Choroid plexus epithelial cell (primary cell): ENCODE measurements at regions not wholly inside any gene's neighbourhood (a gene's known extent, or its start where the extent isn't known, plus 50 kb on each side); places are given as distances from the start of the nearest gene placed in this dataset.

Experiments
- DNase-seq: peaks from one replicate; pipeline ENCODE4 v3.0.0-alpha.2; 2010; ENCODE audit warnings: low read depth
- H3K4me3 ChIP-seq: 2 replicates; pipeline ENCODE4 v1.5.1; 2011; ENCODE audit warnings: low read depth, mild to moderate bottlenecking, control low read depth, low read length, moderate library complexity
- TF ChIP-seq, protein P1 (sequence below): conservative IDR thresholded peaks from 2 replicates; pipeline ENCODE4 v1.5.1; 2011; ENCODE audit warnings: low read depth, mild to moderate bottlenecking, control low read depth, inconsistent platforms, low read length, moderate library complexity

DNA sequence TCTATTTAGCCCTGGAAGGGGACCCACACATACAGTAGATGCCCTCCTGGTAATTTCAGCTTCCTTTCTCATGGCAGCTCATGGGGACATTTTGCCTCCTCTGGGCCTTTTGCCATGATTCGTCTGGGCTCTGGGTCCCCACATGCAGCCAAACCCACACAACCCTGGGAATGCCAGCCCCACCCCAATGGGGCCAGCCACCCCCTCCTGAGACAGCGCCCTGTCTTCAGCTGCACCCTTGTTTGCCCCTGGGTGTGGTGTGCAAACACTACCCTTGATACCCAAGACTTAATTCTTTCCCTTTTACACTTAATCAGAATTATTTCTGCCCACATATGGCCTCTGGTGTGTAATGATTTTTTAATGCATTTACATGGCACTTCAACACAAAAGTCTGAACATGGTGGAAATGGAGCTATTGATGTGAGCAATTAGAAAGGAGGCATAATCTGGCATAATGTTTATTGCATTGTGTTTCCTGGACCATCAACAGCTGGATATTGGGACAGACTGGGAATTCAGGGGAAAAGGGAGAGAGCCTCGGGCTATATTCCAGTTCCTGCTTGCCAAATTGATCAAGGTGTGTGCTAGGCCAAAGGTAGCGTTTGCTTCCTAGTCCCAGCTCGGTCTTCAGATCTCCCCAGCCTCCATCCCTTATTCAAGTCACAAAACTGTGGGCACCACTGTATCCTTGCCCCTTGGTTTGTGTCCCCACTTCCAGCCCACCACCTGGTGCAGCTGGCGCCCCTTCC, 85.0 kb upstream of the ANO1 start:
- TF ChIP-seq, protein P1, sequence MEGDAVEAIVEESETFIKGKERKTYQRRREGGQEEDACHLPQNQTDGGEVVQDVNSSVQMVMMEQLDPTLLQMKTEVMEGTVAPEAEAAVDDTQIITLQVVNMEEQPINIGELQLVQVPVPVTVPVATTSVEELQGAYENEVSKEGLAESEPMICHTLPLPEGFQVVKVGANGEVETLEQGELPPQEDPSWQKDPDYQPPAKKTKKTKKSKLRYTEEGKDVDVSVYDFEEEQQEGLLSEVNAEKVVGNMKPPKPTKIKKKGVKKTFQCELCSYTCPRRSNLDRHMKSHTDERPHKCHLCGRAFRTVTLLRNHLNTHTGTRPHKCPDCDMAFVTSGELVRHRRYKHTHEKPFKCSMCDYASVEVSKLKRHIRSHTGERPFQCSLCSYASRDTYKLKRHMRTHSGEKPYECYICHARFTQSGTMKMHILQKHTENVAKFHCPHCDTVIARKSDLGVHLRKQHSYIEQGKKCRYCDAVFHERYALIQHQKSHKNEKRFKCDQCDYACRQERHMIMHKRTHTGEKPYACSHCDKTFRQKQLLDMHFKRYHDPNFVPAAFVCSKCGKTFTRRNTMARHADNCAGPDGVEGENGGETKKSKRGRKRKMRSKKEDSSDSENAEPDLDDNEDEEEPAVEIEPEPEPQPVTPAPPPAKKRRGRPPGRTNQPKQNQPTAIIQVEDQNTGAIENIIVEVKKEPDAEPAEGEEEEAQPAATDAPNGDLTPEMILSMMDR, result no peak
- no peak overlapping the region for H3K4me3 ChIP-seq
- no peak for DNase-seq

GRCh38 chr11:69994810-69995209, 83.3 kb upstream of the ANO1 start:
- no peak overlapping the region for H3K4me3 ChIP-seq
- DNase-seq, result no peak
- TF ChIP-seq, protein P1, result no peak

DNA sequence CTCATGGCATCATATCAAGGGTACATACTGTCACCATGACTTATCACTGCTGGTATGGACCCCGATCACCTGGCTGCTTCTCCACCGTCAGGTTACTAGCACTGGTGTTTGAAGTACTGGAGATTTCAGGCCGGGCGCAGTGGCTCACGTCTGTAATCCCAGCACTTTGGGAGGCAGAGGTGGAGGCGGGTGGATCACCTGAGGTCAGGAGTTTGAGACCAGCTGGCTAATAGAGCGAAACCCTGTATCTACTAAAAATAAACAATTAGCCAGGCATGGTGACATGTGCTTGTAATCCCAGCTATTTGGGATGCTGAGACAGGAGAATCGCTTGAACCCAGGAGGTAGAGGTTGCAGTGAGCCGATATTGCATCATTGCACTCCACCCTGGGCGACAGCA, 82.4 kb upstream of the ANO1 start:
- H3K4me3 ChIP-seq, result no peak overlapping the region
- no peak for DNase-seq
- TF ChIP-seq, protein P1, result no peak

DNA sequence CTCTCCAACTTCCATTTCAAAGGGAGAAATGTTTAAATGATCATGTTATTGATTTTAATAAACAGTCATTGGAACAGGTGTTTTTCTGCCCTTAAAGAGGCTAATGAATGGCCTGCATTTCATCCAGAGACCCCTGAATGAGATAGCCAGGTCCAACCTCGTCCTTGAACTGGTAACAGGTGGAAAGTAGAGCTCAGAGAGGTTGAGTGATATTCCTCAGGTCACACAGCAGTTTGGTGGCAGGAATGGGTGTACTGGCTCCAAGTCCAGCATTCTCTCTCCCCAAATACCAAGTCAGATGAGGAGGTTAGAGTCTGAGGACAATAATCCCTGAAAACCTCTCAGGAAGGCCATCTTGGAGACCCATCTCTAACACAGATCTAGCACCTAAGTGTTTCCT, 81.7 kb upstream of the ANO1 start:
- no peak overlapping the region for H3K4me3 ChIP-seq
- TF ChIP-seq, protein P1, result no peak
- no peak for DNase-seq

- no peak overlapping the region for H3K4me3 ChIP-seq
- no peak for DNase-seq
- TF ChIP-seq, protein P1, result no peak
These were observed 80.8 kb upstream of the ANO1 start for GRCh38 chr11:69997352-69997751.

DNA sequence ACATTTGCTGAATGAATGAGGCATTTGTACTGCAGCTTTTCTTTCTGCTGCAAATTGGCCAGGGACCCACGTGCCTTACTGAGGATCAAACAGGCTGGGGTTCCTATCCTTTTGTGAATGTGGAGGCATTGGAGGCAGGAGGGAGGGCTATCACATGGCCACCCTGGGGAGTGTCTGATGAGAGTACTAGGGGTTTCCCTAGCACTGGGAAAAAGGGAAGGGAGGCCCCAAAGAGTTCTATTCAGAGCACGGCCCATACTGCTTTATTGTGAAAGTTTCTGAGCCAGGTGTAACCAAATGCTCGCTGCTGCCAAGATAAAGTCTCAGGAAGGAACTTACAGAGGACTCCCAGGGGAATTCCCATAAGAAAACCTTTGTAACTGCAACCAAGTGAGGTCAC, 78.4 kb upstream of the ANO1 start:
- DNase-seq, result no peak
- H3K4me3 ChIP-seq, result no peak overlapping the region
- TF ChIP-seq, protein P1, result no peak

GRCh38 chr11:70000228-70000627, 77.9 kb upstream of the ANO1 start:
- no peak for DNase-seq

More at GRCh38 chr11:70000228-70000627, 77.9 kb upstream of the ANO1 start:
- TF ChIP-seq, protein P1, result no peak
- H3K4me3 ChIP-seq, result no peak overlapping the region
